A673 (cell line): ENCODE measurements at regions not wholly inside any gene's neighbourhood (a gene's known extent, or its start where the extent isn't known, plus 50 kb on each side); places are given as distances from the start of the nearest gene placed in this dataset.

Experiments used
- BruUV-seq: library from RNA; stranded (reverse); fragments of 400-500 nt; replicated peaks from 2 replicates; lab custom pipeline; 2021; lab: Mats Ljungman, UMichigan
- CTCF ChIA-PET: fragments of 300-600 bp; sonication (Branson Sonifier 250); formaldehyde crosslinking; loops from one replicate; lab custom pipeline; 2022; ENCODE audit warnings: antibody characterized with exemption; lab: Charles Lee
- POLR2A ChIA-PET: fragments of 300-600 bp; sonication (Branson Sonifier 250); formaldehyde crosslinking; loops from one replicate; lab custom pipeline; 2022; ENCODE audit warnings: antibody characterized with exemption; ENCODE audit not compliant: low non-redundant PET; lab: Charles Lee
- DNase-seq: peaks from one replicate; pipeline ENCODE4 v3.0.0-alpha.2; 2015; ENCODE audit warnings: low spot score
- H3K27ac ChIP-seq: fragments of 200-600 bp; sonication (generic); 2 replicates; pipeline ENCODE4 v1.5.1; 2016; ENCODE audit warnings: mixed run types, low read depth, mild to moderate bottlenecking, mixed read lengths, antibody characterized with exemption, low read length; ENCODE audit not compliant: poor library complexity, severe bottlenecking
- H3K27me3 ChIP-seq: fragments of 200-600 bp; sonication (generic); replicated peaks from 2 replicates; pipeline ENCODE4 v1.6.1; 2017; ENCODE audit warnings: mixed run types, low read depth, mild to moderate bottlenecking, mixed read lengths, antibody characterized with exemption, low read length; ENCODE audit not compliant: insufficient read depth, poor library complexity
- H3K36me3 ChIP-seq: fragments of 200-600 bp; sonication (generic); 2 replicates; pipeline ENCODE4 v1.6.1; 2016; ENCODE audit warnings: mixed run types, mild to moderate bottlenecking, mixed read lengths, antibody characterized with exemption, low read length; ENCODE audit not compliant: insufficient read depth, poor library complexity, severe bottlenecking
- H3K4me1 ChIP-seq: fragments of 200-600 bp; sonication (generic); 2 replicates; pipeline ENCODE4 v1.6.1; 2017; ENCODE audit warnings: mixed run types, mild to moderate bottlenecking, mixed read lengths, antibody characterized with exemption, low read length; ENCODE audit not compliant: insufficient read depth, poor library complexity, severe bottlenecking
- H3K4me3 ChIP-seq: fragments of 200-600 bp; sonication (generic); 2 replicates; pipeline ENCODE4 v1.5.1; 2016; ENCODE audit warnings: low read depth, mixed run types, mild to moderate bottlenecking, mixed read lengths, low read length; ENCODE audit not compliant: poor library complexity, severe bottlenecking
- H3K9me3 ChIP-seq: fragments of 200-600 bp; sonication (generic); 2 replicates; pipeline ENCODE4 v1.6.1; 2016; ENCODE audit warnings: mixed run types, low read depth, mild to moderate bottlenecking, mixed read lengths, antibody characterized with exemption, low read length; ENCODE audit not compliant: poor library complexity, severe bottlenecking
- EZH2 ChIP-seq: fragments of 200-600 bp; sonication (generic); IDR thresholded peaks from 2 replicates; pipeline ENCODE4 v1.6.1; 2017; ENCODE audit warnings: borderline replicate concordance, low read depth, mild to moderate bottlenecking, mixed read lengths, antibody characterized with exemption, low read length; ENCODE audit not compliant: poor library complexity, severe bottlenecking
- intact Hi-C: fragments of 100-400 bp; cut with micrococcal nuclease; formaldehyde crosslinking; loops from one replicate; pipeline ENCODE4 v1.10.0; 2022; ENCODE audit not compliant: unreplicated experiment
- TF ChIP-seq, protein P1 (sequence below): fragments of 300-800, 200-600 bp; sonication (generic); conservative IDR thresholded peaks from 2 replicates; pipeline ENCODE4 v1.5.1; 2017; ENCODE audit warnings: low read depth, mild to moderate bottlenecking, antibody characterized with exemption, low read length, moderate library complexity, mixed read lengths

DNA sequence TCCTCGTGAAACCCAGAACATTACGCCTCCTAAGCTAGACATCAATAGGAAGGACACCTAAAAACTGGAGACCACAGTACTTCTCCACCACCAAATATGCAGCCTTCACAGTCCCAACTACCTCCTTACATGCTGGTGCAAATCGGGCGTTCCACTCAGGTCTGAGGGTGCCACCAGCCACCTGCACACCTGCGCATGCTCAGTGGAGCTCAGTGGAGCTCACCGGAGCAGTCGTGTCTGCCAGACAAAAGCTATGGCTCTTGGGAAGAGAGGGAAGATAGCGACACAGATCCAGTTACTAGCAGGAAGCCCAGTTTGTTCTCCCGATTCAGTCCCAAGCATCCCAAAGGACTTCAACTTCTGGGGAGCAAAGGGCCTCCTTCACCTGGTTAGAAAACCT, 237.1 kb downstream of the TSHZ3 start:
- no peaks in the 10 kb centered on the region for H3K27me3 ChIP-seq

DNA sequence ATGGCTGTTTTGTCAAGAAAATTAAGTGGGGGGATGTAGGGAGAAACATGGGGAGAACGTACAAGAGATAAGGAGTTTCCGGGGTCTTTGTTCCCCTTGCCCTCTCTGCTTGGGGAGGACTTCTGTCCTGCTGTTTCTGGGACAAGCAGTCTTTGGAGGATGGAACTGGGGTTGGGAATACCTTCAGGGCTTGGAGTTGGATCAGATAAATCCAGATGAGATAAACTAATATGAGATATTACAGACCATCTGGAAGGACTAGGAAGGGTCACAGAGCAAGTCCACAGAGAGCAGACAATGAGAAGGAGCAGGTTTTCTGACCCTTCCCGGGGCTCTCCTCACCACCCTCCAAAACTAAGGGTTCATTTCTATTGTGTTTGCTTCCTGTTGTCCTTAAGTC, 237.5 kb downstream of the TSHZ3 start:
- intact Hi-C loops, result no loop called here
- Histone ChIP-seq H3K4me1 (no peaks in the 10 kb centered on the region), H3K9me3 (no peaks in the 10 kb centered on the region), H3K27me3 (no peaks in the 10 kb centered on the region), H3K27ac (no peak overlapping the region), H3K36me3 (no peaks in the 10 kb centered on the region), H3K4me3 (no peak overlapping the region)
- TF ChIP-seq, protein P1, sequence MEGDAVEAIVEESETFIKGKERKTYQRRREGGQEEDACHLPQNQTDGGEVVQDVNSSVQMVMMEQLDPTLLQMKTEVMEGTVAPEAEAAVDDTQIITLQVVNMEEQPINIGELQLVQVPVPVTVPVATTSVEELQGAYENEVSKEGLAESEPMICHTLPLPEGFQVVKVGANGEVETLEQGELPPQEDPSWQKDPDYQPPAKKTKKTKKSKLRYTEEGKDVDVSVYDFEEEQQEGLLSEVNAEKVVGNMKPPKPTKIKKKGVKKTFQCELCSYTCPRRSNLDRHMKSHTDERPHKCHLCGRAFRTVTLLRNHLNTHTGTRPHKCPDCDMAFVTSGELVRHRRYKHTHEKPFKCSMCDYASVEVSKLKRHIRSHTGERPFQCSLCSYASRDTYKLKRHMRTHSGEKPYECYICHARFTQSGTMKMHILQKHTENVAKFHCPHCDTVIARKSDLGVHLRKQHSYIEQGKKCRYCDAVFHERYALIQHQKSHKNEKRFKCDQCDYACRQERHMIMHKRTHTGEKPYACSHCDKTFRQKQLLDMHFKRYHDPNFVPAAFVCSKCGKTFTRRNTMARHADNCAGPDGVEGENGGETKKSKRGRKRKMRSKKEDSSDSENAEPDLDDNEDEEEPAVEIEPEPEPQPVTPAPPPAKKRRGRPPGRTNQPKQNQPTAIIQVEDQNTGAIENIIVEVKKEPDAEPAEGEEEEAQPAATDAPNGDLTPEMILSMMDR, result no peak
- TF ChIP-seq EZH2, result no peak
- POLR2A ChIA-PET, result no interaction called here
- DNase-seq, result no peak
- CTCF ChIA-PET, result no interaction called here
- BruUV-seq, result no TSS peak

More for the DNA sequence above, 237.1 kb downstream of the TSHZ3 start:
- TF ChIP-seq, protein P1, result no peak
- TF ChIP-seq EZH2, result no peak
- Histone ChIP-seq H3K4me3 (no peak overlapping the region), H3K36me3 (no peaks in the 10 kb centered on the region), H3K9me3 (no peaks in the 10 kb centered on the region), H3K4me1 (no peaks in the 10 kb centered on the region), H3K27ac (no peak overlapping the region)
- CTCF ChIA-PET, result no interaction called here
- POLR2A ChIA-PET, result no interaction called here
- no peak for DNase-seq
- BruUV-seq, result no TSS peak
- intact Hi-C loops, result no loop called here

DNA sequence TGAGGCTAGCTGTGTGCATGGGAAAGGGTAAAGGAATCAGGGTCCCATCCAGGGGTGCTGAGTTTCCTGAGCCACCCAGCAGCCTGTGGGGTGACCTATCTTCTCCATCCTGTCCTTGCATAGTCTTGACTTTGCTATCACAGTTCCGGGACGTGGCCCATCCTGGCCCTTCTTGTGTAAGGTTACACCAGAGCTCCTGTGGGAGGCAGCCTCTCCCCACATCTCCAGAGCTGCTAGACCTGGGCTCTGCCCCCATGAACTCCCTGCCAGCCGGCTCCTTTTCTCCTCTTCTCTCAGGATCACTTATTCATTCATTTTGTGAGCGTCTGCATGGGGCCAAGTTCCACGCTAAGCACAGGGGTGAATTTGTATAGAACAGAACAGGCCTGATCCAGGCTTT, 238.9 kb downstream of the TSHZ3 start:
- no TSS peak for BruUV-seq
- intact Hi-C loops, result no loop called here

More for the DNA sequence above, 238.9 kb downstream of the TSHZ3 start:
- no peak for DNase-seq
- Histone ChIP-seq H3K4me3 (no peak overlapping the region), H3K4me1 (no peaks in the 10 kb centered on the region), H3K27me3 (no peaks in the 10 kb centered on the region), H3K36me3 (no peaks in the 10 kb centered on the region), H3K27ac (no peak overlapping the region), H3K9me3 (no peaks in the 10 kb centered on the region)
- ChIA-PET CTCF (no interaction called here), POLR2A (no interaction called here)
- no peak for TF ChIP-seq EZH2
- TF ChIP-seq, protein P1, result peak; percentile 33; the same call in 1 of the 2 replicates
